ENCODE measurements at regions not wholly inside any gene's neighbourhood (a gene's known extent, or its start where the extent isn't known, plus 50 kb on each side); places are given as distances from the start of the nearest gene placed in this dataset.
"Not testable (repeated sequence)": the region's sequence is repeated elsewhere in the genome, so short reads cannot be mapped to it uniquely, and the experiment has no call there.

DNA sequence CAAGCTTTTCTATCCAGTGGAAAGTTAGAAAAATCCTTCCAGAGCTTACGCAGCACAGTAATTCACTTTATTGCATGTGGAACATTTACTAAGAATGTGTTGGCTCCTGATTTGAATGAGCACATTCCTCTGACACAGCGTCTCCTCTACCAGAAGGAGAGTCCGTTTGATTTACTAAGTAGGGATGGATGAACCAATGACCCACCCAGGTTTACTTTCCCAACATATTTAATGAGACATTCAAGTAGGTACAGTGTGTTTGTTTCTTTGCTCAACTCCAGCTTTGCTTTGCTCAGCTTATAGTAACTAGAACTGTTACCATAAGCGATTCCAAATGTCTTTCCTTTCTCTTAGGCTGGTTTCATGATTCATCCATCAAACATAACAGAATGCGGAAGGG is 161.7 kb downstream of the SMARCA1 start:
- DNase-seq, result no peak

DNA sequence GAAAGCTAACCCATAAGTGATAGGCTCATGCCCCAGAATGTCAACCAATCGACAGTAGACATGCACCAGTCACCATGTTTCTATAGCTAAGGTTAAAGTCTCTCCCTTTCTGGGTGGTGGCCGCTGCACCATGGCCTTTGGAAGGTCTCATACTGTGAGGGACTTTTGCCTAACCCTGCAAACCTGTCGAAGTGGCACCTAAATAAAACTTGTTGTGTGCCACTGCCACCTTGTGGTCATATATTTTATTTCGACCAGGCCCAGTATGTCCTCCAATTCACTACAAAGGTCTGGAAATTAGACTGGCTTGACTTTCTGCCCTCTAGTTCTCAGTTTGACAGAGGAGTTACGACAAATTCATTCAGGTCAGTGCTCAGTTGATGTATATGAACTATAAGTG is 163.1 kb downstream of the SMARCA1 start:
- peak; percentile 63 to 71 for DNase-seq

- peak in 1 of 2 experiments; percentile 21 for DNase-seq
Observed at GRCh38 chrX:129359269-129359668, 164.0 kb downstream of the SMARCA1 start.

- DNase-seq, result not testable (repeated sequence)
Observed at GRCh38 chrX:129357428-129357827, 165.9 kb downstream of the SMARCA1 start.

DNA sequence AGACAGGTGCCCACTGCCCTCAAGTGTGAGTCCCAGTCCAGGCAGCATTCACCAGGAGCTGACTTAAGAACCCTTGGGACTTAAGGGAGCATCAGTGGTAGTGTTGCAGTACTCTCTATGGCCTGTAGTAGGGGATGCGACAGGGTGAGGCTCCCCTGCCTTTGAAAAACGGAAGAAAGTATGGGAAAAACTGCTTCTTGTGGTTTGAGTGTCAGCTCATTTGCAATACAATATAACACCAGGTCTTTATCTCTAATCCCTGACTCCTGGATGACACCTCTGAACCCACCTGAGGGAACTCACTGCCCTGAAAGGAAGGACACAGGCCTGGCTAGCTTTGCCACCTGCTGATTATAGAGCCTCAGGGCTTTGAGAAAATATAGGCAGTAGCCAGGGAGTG is 176.0 kb downstream of the SMARCA1 start:
- DNase-seq, result no peak

GRCh38 chrX:129346574-129346973 is 176.7 kb downstream of the SMARCA1 start:
- no peak for DNase-seq

DNA sequence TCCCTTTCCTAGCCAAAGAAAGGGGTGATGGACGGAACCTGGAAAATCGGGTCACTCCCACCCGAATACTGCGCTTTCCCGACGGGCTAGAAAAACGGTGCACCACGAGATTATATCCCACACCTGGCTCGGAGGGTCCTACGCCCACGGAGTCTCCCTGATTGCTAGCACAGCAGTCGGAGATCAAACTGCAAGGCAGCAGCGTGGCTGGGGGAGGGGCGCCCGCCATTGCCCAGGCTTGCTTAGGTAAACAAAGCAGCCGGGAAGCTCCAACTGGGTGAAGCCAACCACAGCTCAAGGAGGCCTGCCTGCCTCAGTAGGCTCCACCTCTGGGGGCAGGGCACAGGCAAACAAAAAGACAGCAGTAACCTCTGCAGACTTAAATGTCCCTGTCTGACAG is 186.0 kb downstream of the SMARCA1 start:
- not testable (repeated sequence) for DNase-seq

- DNase-seq, result no peak
Observed at GRCh38 chrX:129323115-129323514, 200.2 kb downstream of the SMARCA1 start.

- peak in 1 of 2 experiments; percentile 9 for DNase-seq
Observed at GRCh38 chrX:129318375-129318774, 204.9 kb downstream of the SMARCA1 start.

DNA sequence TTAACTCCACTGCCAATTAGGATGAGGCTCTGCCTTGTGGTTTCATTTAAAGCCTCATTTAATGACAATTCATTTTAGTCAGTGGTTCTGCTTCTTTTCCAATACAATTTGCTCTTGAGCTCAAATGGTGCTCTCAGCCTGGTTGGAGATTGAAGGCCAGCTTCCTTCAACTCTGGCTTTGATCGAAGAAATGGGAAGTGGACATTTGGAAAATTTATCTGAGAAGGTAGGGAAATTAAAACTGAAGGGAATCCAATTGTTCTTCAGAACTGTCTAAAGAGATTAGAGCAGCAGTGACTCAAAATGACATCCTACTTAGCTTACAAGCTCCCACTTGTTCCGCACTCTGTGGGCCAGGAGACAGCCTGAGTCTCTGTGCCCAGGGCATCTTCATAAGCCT is 206.8 kb downstream of the SMARCA1 start:
- no peak for DNase-seq

- no peak for DNase-seq
Observed at GRCh38 chrX:129310000-129310399, 213.3 kb downstream of the SMARCA1 start.

DNA sequence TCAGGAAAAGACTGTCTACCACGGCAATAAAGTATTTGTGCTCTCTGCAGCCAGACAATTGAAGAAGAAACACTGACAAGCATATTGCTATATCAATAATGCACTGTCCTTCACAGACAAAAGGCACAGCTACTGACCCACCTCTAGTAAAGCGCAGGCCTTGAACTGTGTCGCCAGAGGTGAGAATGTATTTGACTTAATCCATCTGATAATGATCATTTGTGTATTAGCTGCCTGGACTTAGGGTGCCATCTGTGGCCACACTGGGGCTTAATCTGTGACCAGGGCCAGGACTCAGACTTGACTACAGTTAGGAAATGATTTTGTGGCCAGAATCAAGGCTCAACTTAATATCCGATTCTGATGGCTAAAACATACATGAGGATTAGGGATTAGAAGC is 260.4 kb downstream of the SMARCA1 start:
- no peak for DNase-seq

DNA sequence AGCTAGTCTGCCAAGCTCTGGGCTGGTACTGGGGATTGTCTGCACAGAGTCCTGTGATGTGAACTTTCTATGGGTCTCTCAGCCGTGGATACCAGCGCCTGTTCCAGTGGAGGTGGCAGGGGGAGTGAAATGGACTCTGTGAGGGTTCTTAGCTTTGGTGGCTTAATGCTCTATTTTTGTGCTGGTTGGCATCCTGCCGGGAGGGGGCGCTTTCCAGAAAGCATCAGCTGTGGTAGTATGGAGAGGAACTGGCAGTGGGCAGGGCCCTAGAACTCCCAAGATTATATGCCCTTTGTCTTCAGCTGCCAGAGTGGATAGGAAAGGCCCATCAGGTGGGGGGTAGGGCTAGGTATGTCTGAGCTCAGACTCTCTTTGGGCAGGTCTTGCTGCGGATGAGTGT is 267.8 kb downstream of the SMARCA1 start:
- DNase-seq, result not testable (repeated sequence)

- DNase-seq, result no peak
Observed at GRCh38 chrX:129249563-129249962, 273.7 kb downstream of the SMARCA1 start.

DNA sequence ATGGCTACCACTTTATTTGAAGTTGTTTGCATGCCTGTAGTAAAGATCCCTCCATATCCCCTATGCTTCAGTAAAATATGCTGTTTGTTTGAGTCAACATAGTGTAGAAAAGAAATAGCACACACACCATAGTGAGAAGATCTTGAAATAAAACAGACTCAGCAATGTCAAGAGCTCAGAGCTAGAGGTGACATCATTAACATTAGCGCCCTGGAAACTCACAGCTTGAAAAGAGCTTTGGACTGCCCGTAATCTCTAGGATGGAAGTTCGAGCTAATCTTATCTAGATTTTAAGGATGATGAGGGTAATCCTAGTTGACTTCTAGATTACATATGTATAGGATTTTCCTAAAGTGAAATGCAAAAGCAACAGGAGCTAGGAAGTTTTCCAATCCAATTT is 275.6 kb downstream of the SMARCA1 start:
- no peak for DNase-seq

- no peak for DNase-seq
Observed at GRCh38 chrX:129239371-129239770, 283.9 kb downstream of the SMARCA1 start.

- no peak for DNase-seq
Observed at GRCh38 chrX:129238011-129238410, 285.3 kb downstream of the SMARCA1 start.

DNA sequence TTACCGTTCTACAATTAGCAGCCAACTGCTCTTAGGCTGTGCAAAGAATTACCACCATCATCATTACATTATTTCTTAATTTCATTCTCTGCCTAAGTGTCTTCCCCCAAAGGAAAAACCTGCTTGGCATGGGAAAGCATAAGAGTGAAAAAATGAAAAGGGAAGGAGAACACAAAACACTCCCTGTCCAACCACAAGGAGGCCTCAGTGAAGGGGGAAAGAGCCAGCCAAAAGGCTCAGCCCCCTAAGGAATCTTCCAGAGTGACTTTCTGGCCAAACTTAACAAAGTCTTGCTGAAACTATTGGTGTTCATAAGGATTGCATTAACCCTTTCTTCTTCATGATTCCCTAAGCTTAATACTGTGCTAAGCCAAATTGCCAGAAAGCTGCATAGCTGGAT is 287.4 kb downstream of the SMARCA1 start:
- no peak for DNase-seq

- DNase-seq, result no peak
Observed at GRCh38 chrX:129233786-129234185, 289.5 kb downstream of the SMARCA1 start.

GRCh38 chrX:129230850-129231512 is 292.3 kb downstream of the SMARCA1 start:
- no peak for DNase-seq

- no peak for DNase-seq
Observed at GRCh38 chrX:129230168-129230567, 293.1 kb downstream of the SMARCA1 start.

DNA sequence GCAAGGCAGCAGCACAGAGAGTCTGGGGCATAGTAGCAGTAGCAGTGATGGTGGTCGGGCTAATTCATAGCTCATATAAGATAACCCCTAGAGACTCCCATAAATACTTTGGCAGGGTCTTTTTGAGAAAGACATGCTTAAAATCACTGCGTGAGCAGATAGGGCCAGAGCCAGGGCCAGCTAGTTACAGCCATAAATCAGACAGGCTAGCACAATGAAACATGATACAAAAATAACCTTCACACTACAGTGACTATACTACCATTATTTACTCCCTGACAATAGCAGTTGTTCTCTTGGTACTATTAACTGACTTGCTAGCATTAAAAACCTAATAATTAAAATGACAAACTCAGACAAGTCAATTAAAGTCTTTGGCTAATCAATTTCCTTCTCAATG is 295.9 kb downstream of the SMARCA1 start:
- DNase-seq, result peak in 1 of 2 experiments; percentile 35

DNA sequence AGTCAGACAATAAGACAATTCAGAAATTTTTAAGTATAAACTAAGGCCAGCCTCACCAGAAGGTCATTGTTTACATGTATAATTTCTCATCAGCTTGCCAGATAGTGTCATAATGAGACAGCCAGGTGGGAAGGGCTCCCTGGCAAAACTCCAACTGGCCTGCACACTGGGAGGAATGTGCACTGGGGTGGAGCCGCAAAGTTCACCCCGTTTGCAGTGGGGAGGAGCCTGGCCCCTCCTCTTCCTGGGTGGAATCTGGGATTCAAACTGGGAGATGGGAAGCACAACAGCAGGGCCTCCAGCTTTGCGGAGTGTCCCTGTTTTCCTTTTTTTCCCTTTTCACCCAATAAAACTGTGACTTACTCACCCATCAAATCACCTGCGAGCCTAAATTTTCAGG is 329.9 kb downstream of the SMARCA1 start:
- DNase-seq, result peak; percentile 68 to 80

GRCh38 chrX:129188231-129188630 is 335.1 kb downstream of the SMARCA1 start:
- no peak for DNase-seq

- no peak for DNase-seq
Observed at GRCh38 chrX:129176710-129177109, 346.6 kb downstream of the SMARCA1 start.
